ENCODE measurements at regions not wholly inside any gene's neighbourhood (a gene's known extent, or its start where the extent isn't known, plus 50 kb on each side); places are given as distances from the start of the nearest gene placed in this dataset.
"Not testable (repeated sequence)": the region's sequence is repeated elsewhere in the genome, so short reads cannot be mapped to it uniquely, and the experiment has no call there.

DNA sequence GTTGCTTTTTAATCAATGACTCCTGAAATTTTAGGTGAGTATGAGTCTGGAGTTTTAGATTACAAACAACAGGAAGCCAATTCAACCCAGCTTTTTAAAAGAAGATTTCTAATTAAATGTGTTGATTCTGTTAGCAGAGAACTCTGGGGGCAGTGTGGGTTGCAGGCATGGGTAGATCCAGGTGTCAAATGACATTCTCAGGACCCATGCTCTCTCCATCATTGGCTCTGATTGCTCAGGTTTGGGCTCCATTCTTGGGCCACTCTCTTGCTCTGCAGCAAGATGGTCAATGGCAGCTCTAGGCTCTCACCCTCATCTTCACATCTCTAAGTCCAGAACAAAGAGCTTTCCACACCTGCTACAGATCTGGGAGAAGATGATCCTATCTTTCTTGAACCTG is 463.7 kb downstream of the PREX1 start:
- H3K27me3 ChIP-seq (ENCODE audit: control insufficient read depth, insufficient read depth, low read length, poor library complexity, severe bottlenecking), result no peaks in the 10 kb centered on the region
- H3K4me3 Mint-ChIP-seq, result no peak overlapping the region
- peaks cover 3% of the 10 kb centered on the region for H3K4me1 Mint-ChIP-seq
- H3K36me3 Mint-ChIP-seq (ENCODE audit: low read depth), result no peaks in the 10 kb centered on the region
- H3K27ac ChIP-seq (ENCODE audit: low read depth, low read length), result no peak overlapping the region
- peaks cover 6% of the 10 kb centered on the region for H3K9me3 Mint-ChIP-seq
- TF ChIP-seq, protein P1, sequence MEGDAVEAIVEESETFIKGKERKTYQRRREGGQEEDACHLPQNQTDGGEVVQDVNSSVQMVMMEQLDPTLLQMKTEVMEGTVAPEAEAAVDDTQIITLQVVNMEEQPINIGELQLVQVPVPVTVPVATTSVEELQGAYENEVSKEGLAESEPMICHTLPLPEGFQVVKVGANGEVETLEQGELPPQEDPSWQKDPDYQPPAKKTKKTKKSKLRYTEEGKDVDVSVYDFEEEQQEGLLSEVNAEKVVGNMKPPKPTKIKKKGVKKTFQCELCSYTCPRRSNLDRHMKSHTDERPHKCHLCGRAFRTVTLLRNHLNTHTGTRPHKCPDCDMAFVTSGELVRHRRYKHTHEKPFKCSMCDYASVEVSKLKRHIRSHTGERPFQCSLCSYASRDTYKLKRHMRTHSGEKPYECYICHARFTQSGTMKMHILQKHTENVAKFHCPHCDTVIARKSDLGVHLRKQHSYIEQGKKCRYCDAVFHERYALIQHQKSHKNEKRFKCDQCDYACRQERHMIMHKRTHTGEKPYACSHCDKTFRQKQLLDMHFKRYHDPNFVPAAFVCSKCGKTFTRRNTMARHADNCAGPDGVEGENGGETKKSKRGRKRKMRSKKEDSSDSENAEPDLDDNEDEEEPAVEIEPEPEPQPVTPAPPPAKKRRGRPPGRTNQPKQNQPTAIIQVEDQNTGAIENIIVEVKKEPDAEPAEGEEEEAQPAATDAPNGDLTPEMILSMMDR (conservative IDR thresholded peaks at IDR 0.05), result no peak
- no peak overlapping the region for H3K4me3 ChIP-seq (ENCODE audit: low read length)
- H3K27ac Mint-ChIP-seq, result no peak overlapping the region
- peaks cover 6% of the 10 kb centered on the region for H3K27me3 Mint-ChIP-seq (ENCODE audit: insufficient read depth)
- H3K9ac ChIP-seq (ENCODE audit: extremely low read depth, low read length, poor library complexity, severe bottlenecking), result no peak overlapping the region
- DNase-seq, result no peak
- no peaks in the 10 kb centered on the region for H3K36me3 ChIP-seq (ENCODE audit: control insufficient read depth, insufficient read depth, low read length)
- H3K9me3 ChIP-seq (ENCODE audit: control insufficient read depth, low read length), result peaks cover 7% of the 10 kb centered on the region
- H3K4me1 ChIP-seq (ENCODE audit: control insufficient read depth, insufficient read depth, low read length), result no peaks in the 10 kb centered on the region

DNA sequence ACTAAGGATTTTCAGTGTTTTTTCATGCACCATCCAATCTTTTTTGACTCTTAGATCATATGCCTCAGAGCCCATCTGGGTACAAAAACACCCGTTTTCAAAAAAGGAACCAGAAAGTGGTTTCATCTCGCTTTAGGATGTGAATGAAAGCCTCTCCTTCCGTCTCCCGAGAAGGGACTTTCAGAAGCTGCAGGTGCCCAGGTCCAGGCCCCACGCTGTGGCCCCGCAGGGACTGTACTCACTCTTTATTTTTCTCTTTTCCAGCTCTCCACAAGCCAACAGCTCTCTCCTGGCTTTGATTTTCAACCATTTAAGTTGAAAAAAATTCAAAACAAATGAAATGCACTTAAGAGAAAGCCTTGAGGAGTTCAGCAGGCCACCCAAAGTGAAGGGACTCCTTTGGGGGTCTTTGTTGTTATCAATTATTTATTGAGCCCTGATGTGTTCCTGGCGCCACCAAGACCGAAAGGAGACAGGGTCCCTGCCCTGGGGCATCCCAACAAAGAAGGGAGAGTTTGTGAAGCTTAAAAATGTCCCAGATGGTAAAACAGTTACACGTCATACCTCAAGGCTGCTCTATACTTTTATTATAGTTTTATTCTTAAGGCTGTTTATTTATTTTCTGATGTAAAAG is 467.3 kb downstream of the PREX1 start:
- Mint-ChIP-seq H3K4me3 (no peak overlapping the region), H3K4me1 (no peaks in the 10 kb centered on the region), H3K27ac (no peak overlapping the region), H3K36me3 (ENCODE audit: low read depth) (no peaks in the 10 kb centered on the region), H3K9me3 (no peaks in the 10 kb centered on the region), H3K27me3 (ENCODE audit: insufficient read depth) (peaks cover 3% of the 10 kb centered on the region)
- Histone ChIP-seq H3K27me3 (ENCODE audit: control insufficient read depth, insufficient read depth, low read length, poor library complexity, severe bottlenecking) (no peaks in the 10 kb centered on the region), H3K4me3 (ENCODE audit: low read length) (no peak overlapping the region), H3K9me3 (ENCODE audit: control insufficient read depth, low read length) (no peaks in the 10 kb centered on the region), H3K36me3 (ENCODE audit: control insufficient read depth, insufficient read depth, low read length) (no peaks in the 10 kb centered on the region), H3K4me1 (ENCODE audit: control insufficient read depth, insufficient read depth, low read length) (no peaks in the 10 kb centered on the region), H3K27ac (ENCODE audit: low read depth, low read length) (no peak overlapping the region), H3K9ac (ENCODE audit: extremely low read depth, low read length, poor library complexity, severe bottlenecking) (no peak overlapping the region)
- DNase-seq, result no peak
- 75 to 82% methylated on average over 8 of the region's 9 CpGs for WGBS, 2 experiments (ENCODE audit: insufficient coverage in 1 of 2, insufficient read length in 1 of 2)
- TF ChIP-seq, protein P1 (conservative IDR thresholded peaks at IDR 0.05), result no peak

DNA sequence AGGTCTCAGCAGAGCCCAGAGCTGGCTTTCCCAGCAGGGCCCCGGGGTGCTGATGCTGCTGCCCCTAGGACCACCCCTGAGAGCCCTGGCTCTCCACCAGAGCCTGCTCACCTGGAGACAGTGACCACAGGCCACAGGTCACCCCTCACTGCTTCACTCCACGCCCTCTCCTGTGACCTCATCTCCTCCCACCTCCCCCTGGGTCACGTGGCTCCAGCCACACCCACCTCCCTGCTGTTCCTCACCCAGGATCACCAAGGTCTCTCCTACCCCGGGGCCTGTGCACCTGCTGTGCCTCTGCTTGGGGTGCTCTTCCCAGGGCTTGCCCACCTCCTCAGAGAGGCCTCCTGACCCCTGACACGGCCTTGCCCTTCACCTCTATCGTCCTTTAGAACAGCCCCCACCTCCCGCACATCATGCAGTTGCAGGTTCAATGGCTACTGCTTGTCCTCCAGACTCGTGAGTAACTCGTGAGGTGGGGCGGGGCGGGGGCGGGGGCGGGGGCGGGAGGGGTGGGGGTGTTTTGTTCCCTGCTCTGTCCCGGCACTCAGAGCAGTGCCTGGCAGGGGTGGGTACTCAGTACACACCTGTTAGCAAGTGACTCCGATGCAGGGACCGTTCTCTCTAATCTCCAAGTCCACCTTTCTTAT is 468.0 kb downstream of the PREX1 start:
- H3K9ac ChIP-seq (ENCODE audit: extremely low read depth, low read length, poor library complexity, severe bottlenecking), result no peak overlapping the region

DNA sequence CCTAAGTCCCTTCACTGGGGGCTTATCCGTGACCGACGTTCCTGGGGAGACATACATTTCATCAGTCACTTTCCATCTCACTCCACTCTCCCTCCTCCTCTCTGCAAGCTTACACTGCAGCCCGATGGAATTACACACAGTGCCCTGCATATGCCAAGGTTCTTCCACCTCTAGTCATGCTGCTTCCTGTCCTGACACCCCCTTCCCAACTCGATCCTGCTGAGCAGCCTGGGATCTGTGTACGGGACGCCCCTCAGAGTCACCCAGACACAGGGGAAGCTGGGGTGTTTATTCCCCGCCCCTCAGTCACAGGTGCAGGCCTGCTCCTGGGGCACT is 468.8 kb downstream of the PREX1 start:
- H3K36me3 ChIP-seq (ENCODE audit: control insufficient read depth, insufficient read depth, low read length); H3K27me3 Mint-ChIP-seq (ENCODE audit: insufficient read depth); H3K4me1 Mint-ChIP-seq; H3K9ac ChIP-seq (ENCODE audit: extremely low read depth, low read length, poor library complexity, severe bottlenecking); H3K27me3 ChIP-seq (ENCODE audit: control insufficient read depth, insufficient read depth, low read length, poor library complexity, severe bottlenecking); H3K27ac ChIP-seq (ENCODE audit: low read depth, low read length); H3K9me3 Mint-ChIP-seq; H3K4me3 Mint-ChIP-seq; H3K36me3 Mint-ChIP-seq (ENCODE audit: low read depth); H3K4me3 ChIP-seq (ENCODE audit: low read length); H3K4me1 ChIP-seq (ENCODE audit: control insufficient read depth, insufficient read depth, low read length); H3K27ac Mint-ChIP-seq; DNase-seq: not testable (repeated sequence)
- peaks cover 11% of the 10 kb centered on the region for H3K9me3 ChIP-seq (ENCODE audit: control insufficient read depth, low read length)
- 89 to 90% methylated on average over 4 to 5 of the region's 8 CpGs for WGBS, 2 experiments (ENCODE audit: insufficient coverage in 1 of 2, insufficient read length in 1 of 2)

More for the DNA sequence above, 468.0 kb downstream of the PREX1 start:
- Mint-ChIP-seq H3K9me3 (peaks cover 1% of the 10 kb centered on the region), H3K4me1 (no peaks in the 10 kb centered on the region), H3K4me3 (no peak overlapping the region), H3K27me3 (ENCODE audit: insufficient read depth) (peaks cover 3% of the 10 kb centered on the region), H3K36me3 (ENCODE audit: low read depth) (no peaks in the 10 kb centered on the region), H3K27ac (no peak overlapping the region)
- WGBS, 2 experiments (ENCODE audit: insufficient coverage in 1 of 2, insufficient read length in 1 of 2), result 78 to 85% methylated on average over 4 to 10 of the region's 17 CpGs
- Histone ChIP-seq H3K4me3 (ENCODE audit: low read length) (no peak overlapping the region), H3K4me1 (ENCODE audit: control insufficient read depth, insufficient read depth, low read length) (no peaks in the 10 kb centered on the region), H3K27me3 (ENCODE audit: control insufficient read depth, insufficient read depth, low read length, poor library complexity, severe bottlenecking) (no peaks in the 10 kb centered on the region), H3K27ac (ENCODE audit: low read depth, low read length) (no peak overlapping the region), H3K9me3 (ENCODE audit: control insufficient read depth, low read length) (peaks cover 4% of the 10 kb centered on the region), H3K36me3 (ENCODE audit: control insufficient read depth, insufficient read depth, low read length) (no peaks in the 10 kb centered on the region)
- TF ChIP-seq, protein P1 (conservative IDR thresholded peaks at IDR 0.05), result no peak
- no peak for DNase-seq
